BLaER1 treated with 17β-estradiol and CSF1 and Interleukin-3, amounts not matched to agents 10 nM and 100 nM (cell line): ENCODE measurements at regions not wholly inside any gene's neighbourhood (a gene's known extent, or its start where the extent isn't known, plus 50 kb on each side); places are given as distances from the start of the nearest gene placed in this dataset.
A peak's percentile ranks its signal among the peaks of the same experiment; 100 is the strongest.

Experiments used
- H3K27ac ChIP-seq, 11 experiments: shearing (Covaris generic); formaldehyde crosslinking; 2 replicates each; pipeline ENCODE4 v1.8.1; 2022
- H3K27me3 ChIP-seq, 11 experiments: shearing (Covaris generic); formaldehyde crosslinking; 2 replicates each; pipeline ENCODE4 v1.8.1; 2022
- H3K36me3 ChIP-seq, 11 experiments: shearing (Covaris generic); formaldehyde crosslinking; 2 replicates each; pipeline ENCODE4 v1.8.1; 2022
- H3K4me1 ChIP-seq, 10 experiments: shearing (Covaris generic); formaldehyde crosslinking; 2 replicates each; pipeline ENCODE4 v1.8.1; 2022
- H3K4me2 ChIP-seq, 11 experiments: shearing (Covaris generic); formaldehyde crosslinking; 2 replicates each; pipeline ENCODE4 v1.8.1; 2022
- H3K4me3 ChIP-seq, 10 experiments: shearing (Covaris generic); formaldehyde crosslinking; 2 replicates each; pipeline ENCODE4 v1.8.1; 2022
- H3K9ac ChIP-seq, 11 experiments: shearing (Covaris generic); formaldehyde crosslinking; 2 replicates each; pipeline ENCODE4 v1.8.1; 2022
- H3K9me3 ChIP-seq, 11 experiments: shearing (Covaris generic); formaldehyde crosslinking; replicated peaks in 1 of 11; 2 replicates each; pipeline ENCODE4 v1.8.1; 2022
- H4K20me1 ChIP-seq, 11 experiments: shearing (Covaris generic); formaldehyde crosslinking; 2 replicates each; pipeline ENCODE4 v1.8.1; 2022
- Cebpa-rat ChIP-seq, 11 experiments: shearing (Covaris generic); IDR thresholded peaks; 2 replicates each; pipeline ENCODE4 v1.8.1; 2022

GRCh38 chr13:112007191-112007590 lies 59.8 kb upstream of the SOX1 start:
- H3K4me2 ChIP-seq, result no peak overlapping the region
- TF ChIP-seq Cebpa-rat (IDR thresholded peaks at IDR 0.05), result no peak
- 0 out of 22 replicates have a peak, but pooled peaks cover 0 to 5% (median 0%) of the 10 kb centered on the region in 11 experiments for H4K20me1 ChIP-seq
- H3K4me3 ChIP-seq, result no peak overlapping the region
- H3K9ac ChIP-seq, result no peak overlapping the region
- peaks cover 0 to 5% (median 0%) of the 10 kb centered on the region in 11 experiments; a peak in 7 of 22 replicates for H3K27me3 ChIP-seq
- H3K27ac ChIP-seq, result no peak overlapping the region
- no peaks in the 10 kb centered on the region for H3K36me3 ChIP-seq
- H3K4me1 ChIP-seq, result peaks cover 0 to 21% (median 15%) of the 10 kb centered on the region in 10 experiments; a peak in 16 of 20 replicates
- H3K9me3 ChIP-seq, result peaks cover 13 to 33% (median 19%) of the 10 kb centered on the region in 11 experiments; a peak in 20 of 22 replicates

GRCh38 chr13:112010714-112011113 lies 56.2 kb upstream of the SOX1 start:
- H3K36me3 ChIP-seq, result no peaks in the 10 kb centered on the region
- H3K27me3 ChIP-seq, result peaks cover 0 to 16% (median 9%) of the 10 kb centered on the region in 11 experiments; a peak in 15 of 22 replicates
- no peak for TF ChIP-seq Cebpa-rat (IDR thresholded peaks at IDR 0.05)
- no peak overlapping the region for H3K4me3 ChIP-seq
- no peak overlapping the region for H3K27ac ChIP-seq
- no peak overlapping the region for H3K9ac ChIP-seq
- peak overlapping the region in 10 of 11 experiments; percentile 10 to 82 (median 73); a peak in 19 of 22 replicates for H3K4me2 ChIP-seq
- peaks cover 0 to 5% (median 0%) of the 10 kb centered on the region in 11 experiments; a peak in 3 of 22 replicates for H4K20me1 ChIP-seq
- H3K4me1 ChIP-seq, result peaks cover 0 to 30% (median 23%) of the 10 kb centered on the region in 10 experiments; a peak in 16 of 20 replicates
- peaks cover 8 to 23% (median 9%) of the 10 kb centered on the region in 11 experiments; a peak in 21 of 22 replicates for H3K9me3 ChIP-seq

DNA sequence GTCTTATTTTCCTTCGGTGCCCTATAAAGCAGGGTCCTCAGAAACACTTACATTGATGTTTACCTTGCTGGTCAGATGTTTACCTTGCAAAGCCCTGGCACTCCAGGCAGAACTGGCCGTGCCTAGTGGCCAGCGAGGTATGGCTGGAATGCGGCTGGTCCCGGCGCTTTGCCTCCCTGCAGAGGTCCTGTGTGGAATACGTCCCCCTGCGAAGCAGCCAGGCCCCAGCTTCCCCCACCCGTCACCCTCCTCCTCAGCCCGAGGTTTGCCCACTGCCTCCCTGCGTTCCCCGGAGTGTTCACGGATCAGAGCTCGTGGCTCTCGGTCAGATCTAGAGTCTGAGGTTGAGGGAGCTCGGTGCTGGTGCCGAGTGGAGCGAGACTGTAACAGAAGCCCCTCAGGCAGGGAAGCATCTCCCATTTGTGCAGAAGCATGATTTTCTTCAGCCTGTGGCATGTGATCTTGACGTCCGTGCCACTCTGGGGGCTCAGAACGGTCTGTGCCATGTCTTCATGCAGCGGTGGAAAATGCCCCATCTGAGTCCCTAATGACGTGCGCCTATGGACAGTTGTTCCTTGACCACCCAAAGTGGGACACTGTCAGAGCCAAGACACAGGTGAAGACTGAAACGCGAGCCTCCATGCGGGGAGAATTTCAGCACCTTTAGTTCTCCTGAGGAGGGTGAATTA lies 54.8 kb upstream of the SOX1 start:
- TF ChIP-seq Cebpa-rat (IDR thresholded peaks at IDR 0.05), result no peak
- no peak overlapping the region for H3K27ac ChIP-seq
- H3K9me3 ChIP-seq, result peaks cover 0 to 9% (median 0%) of the 10 kb centered on the region in 11 experiments; a peak in 6 of 22 replicates
- peak overlapping the region in 8 of 11 experiments; percentile 56 to 78 (median 60); a peak in 15 of 22 replicates for H3K4me2 ChIP-seq
- H3K4me1 ChIP-seq, result peaks cover 0 to 30% (median 23%) of the 10 kb centered on the region in 10 experiments; a peak in 16 of 20 replicates
- no peak overlapping the region for H3K9ac ChIP-seq
- H3K27me3 ChIP-seq, result peaks cover 0 to 16% (median 9%) of the 10 kb centered on the region in 11 experiments; a peak in 15 of 22 replicates
- no peaks in the 10 kb centered on the region for H3K36me3 ChIP-seq
- H3K4me3 ChIP-seq, result no peak overlapping the region
- H4K20me1 ChIP-seq, result peaks cover 0 to 5% (median 0%) of the 10 kb centered on the region in 11 experiments; a peak in 3 of 22 replicates

GRCh38 chr13:112012705-112013085 lies 54.3 kb upstream of the SOX1 start:
- Histone ChIP-seq H3K4me1 (peaks cover 0 to 30% (median 23%) of the 10 kb centered on the region in 10 experiments; a peak in 16 of 20 replicates), H3K27me3 (peaks cover 0 to 16% (median 9%) of the 10 kb centered on the region in 11 experiments; a peak in 15 of 22 replicates), H3K27ac (no peak overlapping the region), H3K4me3 (no peak overlapping the region), H4K20me1 (peaks cover 0 to 5% (median 0%) of the 10 kb centered on the region in 11 experiments; a peak in 3 of 22 replicates), H3K4me2 (peak overlapping the region in 8 of 11 experiments; percentile 56 to 78 (median 60); a peak in 15 of 22 replicates), H3K9me3 (peaks cover 0 to 4% (median 0%) of the 10 kb centered on the region in 11 experiments; a peak in 4 of 22 replicates), H3K9ac (no peak overlapping the region), H3K36me3 (no peaks in the 10 kb centered on the region)
- TF ChIP-seq Cebpa-rat (IDR thresholded peaks at IDR 0.05), result no peak

GRCh38 chr13:112013665-112014064 lies 53.3 kb upstream of the SOX1 start:
- no peak for TF ChIP-seq Cebpa-rat (IDR thresholded peaks at IDR 0.05)
- peaks cover 0 to 3% (median 0%) of the 10 kb centered on the region in 11 experiments; a peak in 2 of 22 replicates for H3K9me3 ChIP-seq
- H3K4me3 ChIP-seq, result no peak overlapping the region
- no peaks in the 10 kb centered on the region for H3K36me3 ChIP-seq
- H3K4me2 ChIP-seq, result no peak overlapping the region
- no peak overlapping the region for H3K9ac ChIP-seq
- peaks cover 0 to 16% (median 9%) of the 10 kb centered on the region in 11 experiments; a peak in 15 of 22 replicates for H3K27me3 ChIP-seq
- no peak overlapping the region for H3K27ac ChIP-seq
- peaks cover 0 to 32% (median 23%) of the 10 kb centered on the region in 10 experiments; a peak in 16 of 20 replicates for H3K4me1 ChIP-seq
- H4K20me1 ChIP-seq, result peaks cover 0 to 5% (median 0%) of the 10 kb centered on the region in 11 experiments; a peak in 3 of 22 replicates

DNA sequence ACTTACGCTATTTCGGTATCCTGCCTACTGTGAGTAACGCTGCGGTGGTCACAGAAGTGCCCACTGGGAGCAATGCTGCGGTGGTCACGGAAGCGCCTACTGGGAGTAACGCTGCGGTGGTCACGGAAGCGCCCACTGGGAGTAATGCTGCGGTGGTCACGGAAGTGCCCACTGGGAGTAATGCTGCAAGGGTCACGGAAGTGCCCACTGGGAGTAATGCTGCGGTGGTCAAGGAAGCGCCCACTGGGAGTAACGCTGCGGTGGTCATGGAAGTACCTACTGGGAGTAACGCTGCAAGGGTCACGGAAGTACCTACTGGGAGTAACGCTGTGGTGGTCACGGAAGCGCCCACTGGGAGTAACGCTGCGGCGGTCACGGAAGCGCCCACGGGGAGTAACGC lies 52.1 kb upstream of the SOX1 start:
- Histone ChIP-seq H3K27me3 (peaks cover 0 to 16% (median 9%) of the 10 kb centered on the region in 11 experiments; a peak in 15 of 22 replicates), H4K20me1 (peaks cover 0 to 5% (median 0%) of the 10 kb centered on the region in 11 experiments; a peak in 3 of 22 replicates), H3K4me3 (no peak overlapping the region), H3K9ac (no peak overlapping the region), H3K9me3 (peaks cover 0 to 3% (median 0%) of the 10 kb centered on the region in 11 experiments; a peak in 4 of 22 replicates), H3K36me3 (no peaks in the 10 kb centered on the region), H3K27ac (no peak overlapping the region), H3K4me2 (no peak overlapping the region), H3K4me1 (peaks cover 0 to 39% (median 23%) of the 10 kb centered on the region in 10 experiments; a peak in 16 of 20 replicates)
- no peak for TF ChIP-seq Cebpa-rat (IDR thresholded peaks at IDR 0.05)
